ENCODE measurements at regions not wholly inside any gene's neighbourhood (a gene's known extent, or its start where the extent isn't known, plus 50 kb on each side); places are given as distances from the start of the nearest gene placed in this dataset.

DNA sequence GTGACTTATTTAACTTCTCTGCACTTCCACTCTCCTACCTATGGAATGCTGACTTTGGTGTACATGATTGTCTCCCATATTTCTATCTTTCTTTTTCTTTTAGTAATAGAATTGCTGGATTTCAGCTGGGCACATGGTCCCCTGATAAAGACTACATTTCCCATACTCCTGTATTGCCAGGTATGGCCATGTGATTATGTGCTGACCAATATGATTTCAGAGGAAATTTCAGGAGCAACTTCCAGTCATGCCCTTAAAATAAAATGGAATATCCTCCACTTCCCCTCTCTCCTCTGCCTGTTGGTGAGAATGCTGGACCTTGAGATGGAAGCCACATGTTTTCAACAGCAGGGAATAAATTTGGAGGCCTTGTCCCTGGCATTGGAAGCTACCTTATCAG is 130.7 kb upstream of the IGSF21 start:
- no peaks in the 10 kb centered on the region for H3K4me1 ChIP-seq (ENCODE audit: insufficient read depth, low read length)
- intact Hi-C loops (cut with DNase I, micrococcal nuclease) = no loop called here
- Mint-ChIP-seq H3K27me3 (peaks cover 33% of the 10 kb centered on the region), H3K27ac (no peak overlapping the region), H3K36me3 (ENCODE audit: low read depth) (no peaks in the 10 kb centered on the region), H3K9me3 (no peaks in the 10 kb centered on the region), H3K4me3 (no peak overlapping the region), H3K4me1 (ENCODE audit: low read depth) (no peaks in the 10 kb centered on the region)
- H3K27ac ChIP-seq (ENCODE audit: low read depth in 1 of 2, low read length in 2 of 2) = no peak overlapping the region
- peaks cover 0 to 2% of the 10 kb centered on the region in 2 experiments for H3K27me3 ChIP-seq (ENCODE audit: control insufficient read depth in 1 of 2, insufficient read depth in 2 of 2, low read length in 2 of 2)
- CTCF ChIA-PET = no interaction called here
- H3K4me3 ChIP-seq (ENCODE audit: low read length) = no peak overlapping the region
- no peak for ATAC-seq (ENCODE audit: poor library complexity)
- POLR2A ChIA-PET = no interaction called here
- no peaks in the 10 kb centered on the region for H3K9me3 ChIP-seq (ENCODE audit: control insufficient read depth in 1 of 2, insufficient read depth in 1 of 2, low read length in 2 of 2)
- TF ChIP-seq, protein P1, sequence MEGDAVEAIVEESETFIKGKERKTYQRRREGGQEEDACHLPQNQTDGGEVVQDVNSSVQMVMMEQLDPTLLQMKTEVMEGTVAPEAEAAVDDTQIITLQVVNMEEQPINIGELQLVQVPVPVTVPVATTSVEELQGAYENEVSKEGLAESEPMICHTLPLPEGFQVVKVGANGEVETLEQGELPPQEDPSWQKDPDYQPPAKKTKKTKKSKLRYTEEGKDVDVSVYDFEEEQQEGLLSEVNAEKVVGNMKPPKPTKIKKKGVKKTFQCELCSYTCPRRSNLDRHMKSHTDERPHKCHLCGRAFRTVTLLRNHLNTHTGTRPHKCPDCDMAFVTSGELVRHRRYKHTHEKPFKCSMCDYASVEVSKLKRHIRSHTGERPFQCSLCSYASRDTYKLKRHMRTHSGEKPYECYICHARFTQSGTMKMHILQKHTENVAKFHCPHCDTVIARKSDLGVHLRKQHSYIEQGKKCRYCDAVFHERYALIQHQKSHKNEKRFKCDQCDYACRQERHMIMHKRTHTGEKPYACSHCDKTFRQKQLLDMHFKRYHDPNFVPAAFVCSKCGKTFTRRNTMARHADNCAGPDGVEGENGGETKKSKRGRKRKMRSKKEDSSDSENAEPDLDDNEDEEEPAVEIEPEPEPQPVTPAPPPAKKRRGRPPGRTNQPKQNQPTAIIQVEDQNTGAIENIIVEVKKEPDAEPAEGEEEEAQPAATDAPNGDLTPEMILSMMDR (IDR thresholded peaks at IDR 0.05) = no peak
- no peak for DNase-seq
- no peaks in the 10 kb centered on the region for H3K36me3 ChIP-seq (ENCODE audit: insufficient read depth, low read length)

DNA sequence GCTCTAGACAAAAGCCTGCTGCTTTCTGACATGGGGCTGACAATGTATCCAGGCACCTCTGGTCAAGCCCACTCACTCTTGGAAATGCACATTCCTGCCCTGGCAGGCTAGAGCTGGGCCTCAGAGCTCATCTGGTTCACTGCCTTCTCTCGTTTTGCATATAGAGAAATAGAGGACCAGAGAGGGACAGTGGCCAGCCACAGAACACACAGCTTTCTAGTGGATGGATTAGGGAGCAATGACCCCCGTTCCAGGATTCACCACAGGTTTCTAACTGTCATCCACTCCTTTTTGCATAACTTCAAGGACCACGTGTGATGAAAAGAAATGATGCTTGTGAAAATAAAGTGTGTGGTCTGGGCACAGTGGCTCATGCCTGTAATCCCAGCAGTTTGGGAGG is 129.6 kb upstream of the IGSF21 start:
- no peaks in the 10 kb centered on the region for H3K9me3 Mint-ChIP-seq
- CTCF ChIA-PET = no interaction called here
- no peaks in the 10 kb centered on the region for H3K36me3 ChIP-seq (ENCODE audit: insufficient read depth, low read length)
- H3K27ac Mint-ChIP-seq = no peak overlapping the region
- no peak for DNase-seq
- H3K27me3 ChIP-seq (ENCODE audit: control insufficient read depth in 1 of 2, insufficient read depth in 2 of 2, low read length in 2 of 2) = peaks cover 0 to 4% of the 10 kb centered on the region in 2 experiments
- no peak overlapping the region for H3K27ac ChIP-seq (ENCODE audit: low read depth in 1 of 2, low read length in 2 of 2)
- ATAC-seq (ENCODE audit: poor library complexity) = no peak
- no peaks in the 10 kb centered on the region for H3K4me1 ChIP-seq (ENCODE audit: insufficient read depth, low read length)
- POLR2A ChIA-PET = no interaction called here
- H3K4me3 Mint-ChIP-seq = no peak overlapping the region
- TF ChIP-seq, protein P1 (IDR thresholded peaks at IDR 0.05) = no peak
- H3K27me3 Mint-ChIP-seq = peaks cover 33% of the 10 kb centered on the region
- H3K9me3 ChIP-seq (ENCODE audit: control insufficient read depth in 1 of 2, insufficient read depth in 1 of 2, low read length in 2 of 2) = no peaks in the 10 kb centered on the region
- no peaks in the 10 kb centered on the region for H3K36me3 Mint-ChIP-seq (ENCODE audit: low read depth)
- no peak overlapping the region for H3K4me3 ChIP-seq (ENCODE audit: low read length)
- no peaks in the 10 kb centered on the region for H3K4me1 Mint-ChIP-seq (ENCODE audit: low read depth)
- intact Hi-C loops (cut with DNase I, micrococcal nuclease) = no loop called here

DNA sequence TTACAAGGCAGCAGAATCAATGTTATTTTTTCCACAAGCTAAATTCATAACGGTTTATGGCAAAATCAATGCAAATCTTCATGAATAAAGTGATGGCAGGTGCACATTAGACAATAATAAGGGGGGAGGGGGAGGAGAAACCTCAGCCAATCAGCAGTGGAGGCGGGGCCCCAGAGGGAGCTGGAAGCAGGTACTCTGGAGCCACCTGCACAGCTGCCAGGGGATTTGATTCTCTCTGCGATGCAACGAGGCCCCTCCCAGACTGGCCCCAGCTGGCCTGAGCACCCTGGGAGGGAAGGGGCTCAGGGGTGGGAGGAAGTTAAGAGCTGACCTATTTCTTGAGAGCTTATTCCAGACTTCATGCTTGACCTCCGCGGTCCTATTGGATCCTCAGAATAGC is 127.8 kb upstream of the IGSF21 start:
- ChIA-PET POLR2A (no interaction called here), CTCF (no interaction called here)
- Mint-ChIP-seq H3K27ac (no peak overlapping the region), H3K4me3 (no peak overlapping the region), H3K27me3 (peaks cover 32% of the 10 kb centered on the region), H3K9me3 (no peaks in the 10 kb centered on the region), H3K36me3 (ENCODE audit: low read depth) (no peaks in the 10 kb centered on the region), H3K4me1 (ENCODE audit: low read depth) (no peaks in the 10 kb centered on the region)
- intact Hi-C loops (cut with DNase I, micrococcal nuclease) = no loop called here
- TF ChIP-seq, protein P1 (IDR thresholded peaks at IDR 0.05) = no peak
- Histone ChIP-seq H3K36me3 (ENCODE audit: insufficient read depth, low read length) (no peaks in the 10 kb centered on the region), H3K27ac (ENCODE audit: low read depth in 1 of 2, low read length in 2 of 2) (no peak overlapping the region), H3K9me3 (ENCODE audit: control insufficient read depth in 1 of 2, insufficient read depth in 1 of 2, low read length in 2 of 2) (peaks cover 0 to 3% of the 10 kb centered on the region in 2 experiments), H3K4me1 (ENCODE audit: insufficient read depth, low read length) (no peaks in the 10 kb centered on the region), H3K27me3 (ENCODE audit: control insufficient read depth in 1 of 2, insufficient read depth in 2 of 2, low read length in 2 of 2) (peaks cover 0 to 4% of the 10 kb centered on the region in 2 experiments), H3K4me3 (ENCODE audit: low read length) (no peak overlapping the region)
- DNase-seq (no peak), ATAC-seq (ENCODE audit: poor library complexity) (no peak)

All from CD4-positive, alpha-beta T cell (primary cell).